Breast epithelium (tissue), 3 donors: ENCODE measurements at regions not wholly inside any gene's neighbourhood (a gene's known extent, or its start where the extent isn't known, plus 50 kb on each side); places are given as distances from the start of the nearest gene placed in this dataset.

Experiments
- POLR2A ChIP-seq: fragments of 450-650 bp; IDR thresholded peaks from one replicate; pipeline ENCODE4 v1.6.1; 2016; ENCODE audit warnings: antibody characterized with exemption, mild to moderate bottlenecking, moderate library complexity
- POLR2AphosphoS5 ChIP-seq, 3 donors: sonication (generic); formaldehyde crosslinking; IDR thresholded peaks; one replicate each; pipeline ENCODE4 v1.6.1; 2017; ENCODE audit warnings: antibody characterized with exemption in 3 of 3
- TF ChIP-seq, protein P1 (sequence below), 3 donors: fragments of 450-650 bp; IDR thresholded peaks; one replicate each; pipeline ENCODE4 v1.5.1; 2016 to 2017; ENCODE audit warnings: antibody characterized with exemption in 3 of 3, mild to moderate bottlenecking in 3 of 3, moderate library complexity in 3 of 3

DNA sequence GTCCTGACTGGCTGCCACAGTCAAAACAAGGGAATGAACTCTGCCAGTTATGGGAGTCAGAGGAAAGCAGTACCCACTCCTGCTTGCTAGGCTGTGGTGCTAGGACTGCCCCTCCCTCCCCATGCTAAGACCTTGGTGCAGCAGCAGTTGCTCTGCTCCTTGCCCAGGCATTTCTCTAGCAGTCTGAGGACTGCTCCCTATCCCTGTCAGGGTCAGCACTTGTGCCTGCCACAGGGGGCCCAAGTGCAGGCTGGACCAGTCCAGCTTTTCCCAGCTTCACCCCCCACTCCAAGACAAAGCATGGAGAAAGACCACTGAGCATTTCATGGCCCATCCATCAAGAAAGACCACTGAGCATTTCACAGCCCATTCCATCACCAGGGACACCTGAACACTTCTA, 305.8 kb upstream of the CLEC14A start:
- TF ChIP-seq, protein P1, sequence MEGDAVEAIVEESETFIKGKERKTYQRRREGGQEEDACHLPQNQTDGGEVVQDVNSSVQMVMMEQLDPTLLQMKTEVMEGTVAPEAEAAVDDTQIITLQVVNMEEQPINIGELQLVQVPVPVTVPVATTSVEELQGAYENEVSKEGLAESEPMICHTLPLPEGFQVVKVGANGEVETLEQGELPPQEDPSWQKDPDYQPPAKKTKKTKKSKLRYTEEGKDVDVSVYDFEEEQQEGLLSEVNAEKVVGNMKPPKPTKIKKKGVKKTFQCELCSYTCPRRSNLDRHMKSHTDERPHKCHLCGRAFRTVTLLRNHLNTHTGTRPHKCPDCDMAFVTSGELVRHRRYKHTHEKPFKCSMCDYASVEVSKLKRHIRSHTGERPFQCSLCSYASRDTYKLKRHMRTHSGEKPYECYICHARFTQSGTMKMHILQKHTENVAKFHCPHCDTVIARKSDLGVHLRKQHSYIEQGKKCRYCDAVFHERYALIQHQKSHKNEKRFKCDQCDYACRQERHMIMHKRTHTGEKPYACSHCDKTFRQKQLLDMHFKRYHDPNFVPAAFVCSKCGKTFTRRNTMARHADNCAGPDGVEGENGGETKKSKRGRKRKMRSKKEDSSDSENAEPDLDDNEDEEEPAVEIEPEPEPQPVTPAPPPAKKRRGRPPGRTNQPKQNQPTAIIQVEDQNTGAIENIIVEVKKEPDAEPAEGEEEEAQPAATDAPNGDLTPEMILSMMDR (IDR thresholded peaks at IDR 0.05): no peak
- TF ChIP-seq POLR2A (no peak), POLR2AphosphoS5 (IDR thresholded peaks at IDR 0.05) (no peak)
